ENCODE measurements at regions not wholly inside any gene's neighbourhood (a gene's known extent, or its start where the extent isn't known, plus 50 kb on each side); places are given as distances from the start of the nearest gene placed in this dataset.
"Not testable (repeated sequence)": the region's sequence is repeated elsewhere in the genome, so short reads cannot be mapped to it uniquely, and the experiment has no call there.

- no peak for DNase-seq
Measured at GRCh38 chr6:159440349-159440748, 252.7 kb downstream of the SOD2 start.

GRCh38 chr6:159439651-159440050 lies 253.4 kb downstream of the SOD2 start:
- no peak for DNase-seq

- no peak for DNase-seq
Measured at GRCh38 chr6:159438106-159438505, 254.9 kb downstream of the SOD2 start.

GRCh38 chr6:159436581-159436980 lies 256.5 kb downstream of the SOD2 start:
- DNase-seq: no peak

GRCh38 chr6:159435701-159436100 lies 257.3 kb downstream of the SOD2 start:
- DNase-seq: no peak

- DNase-seq: no peak
Measured at GRCh38 chr6:159434410-159434809, 258.6 kb downstream of the SOD2 start.

- DNase-seq: no peak
Measured at GRCh38 chr6:159433550-159433949, 259.5 kb downstream of the SOD2 start.

- DNase-seq: no peak
Measured at GRCh38 chr6:159431750-159432149, 261.3 kb downstream of the SOD2 start.

GRCh38 chr6:159430323-159430722 lies 261.1 kb downstream of the FNDC1 start:
- no peak for DNase-seq

GRCh38 chr6:159429433-159429832 lies 260.2 kb downstream of the FNDC1 start:
- no peak for DNase-seq

- no peak for DNase-seq
Measured at GRCh38 chr6:159427771-159428170, 258.6 kb downstream of the FNDC1 start.

- no peak for DNase-seq
Measured at GRCh38 chr6:159427335-159427734, 258.1 kb downstream of the FNDC1 start.

- no peak for DNase-seq
Measured at GRCh38 chr6:159425421-159425820, 256.2 kb downstream of the FNDC1 start.

- DNase-seq: no peak
Measured at GRCh38 chr6:159422041-159422984, 253.1 kb downstream of the FNDC1 start.

GRCh38 chr6:159421586-159421985 lies 252.4 kb downstream of the FNDC1 start:
- DNase-seq: no peak

GRCh38 chr6:159418997-159419396 lies 249.8 kb downstream of the FNDC1 start:
- DNase-seq: no peak

- no peak for DNase-seq
Measured at GRCh38 chr6:159416891-159417560, 247.8 kb downstream of the FNDC1 start.

- no peak for DNase-seq
Measured at GRCh38 chr6:159415540-159415939, 246.3 kb downstream of the FNDC1 start.

- DNase-seq: no peak
Measured at GRCh38 chr6:159414711-159415110, 245.5 kb downstream of the FNDC1 start.

- not testable (repeated sequence) for DNase-seq
Measured at GRCh38 chr6:159407211-159407780, 238.1 kb downstream of the FNDC1 start.

GRCh38 chr6:159404296-159404695 lies 235.1 kb downstream of the FNDC1 start:
- DNase-seq: no peak

GRCh38 chr6:159400826-159401225 lies 231.6 kb downstream of the FNDC1 start:
- DNase-seq: no peak

- no peak for DNase-seq
Measured at GRCh38 chr6:159399751-159400221, 230.6 kb downstream of the FNDC1 start.

GRCh38 chr6:159398633-159399032 lies 229.4 kb downstream of the FNDC1 start:
- no peak for DNase-seq

All from RPMI8226 (cell line).